SU-DHL-6 (cell line): ENCODE measurements at regions not wholly inside any gene's neighbourhood (a gene's known extent, or its start where the extent isn't known, plus 50 kb on each side); places are given as distances from the start of the nearest gene placed in this dataset.

Source experiments
- H2AFZ ChIP-seq: fragments of 200-600 bp; sonication (generic); 2 replicates; pipeline ENCODE4 v1.6.1; 2014; ENCODE audit warnings: low read depth, mild to moderate bottlenecking, moderate library complexity, mixed read lengths, antibody characterized with exemption, low read length; ENCODE audit not compliant: severe bottlenecking
- H3F3A ChIP-seq: fragments of 200-600 bp; shearing (Covaris generic); 2 replicates; pipeline ENCODE4 v1.6.0; 2016; ENCODE audit warnings: antibody characterized with exemption, mild to moderate bottlenecking; ENCODE audit not compliant: insufficient read depth
- H3K27ac ChIP-seq: fragments of 200-600 bp; sonication (generic); 2 replicates; pipeline ENCODE4 v1.5.1; 2016; ENCODE audit warnings: low read depth, mild to moderate bottlenecking, low read length, moderate library complexity, mixed read lengths
- H3K27me3 ChIP-seq: fragments of 200-600 bp; sonication (generic), shearing (Covaris generic); 2 replicates; pipeline ENCODE4 v1.6.0; 2014; ENCODE audit warnings: mild to moderate bottlenecking, low read length
- H3K36me3 ChIP-seq: fragments of 200-600 bp; sonication (generic); 2 replicates; pipeline ENCODE4 v1.6.1; 2014; ENCODE audit warnings: mild to moderate bottlenecking, low read length, mixed read lengths
- H3K4me2 ChIP-seq: fragments of 300-600, 200-600 bp; shearing (Covaris generic), sonication (generic); 2 replicates; pipeline ENCODE4 v1.6.0; 2014; ENCODE audit warnings: low read length, low read depth, mild to moderate bottlenecking; ENCODE audit not compliant: poor library complexity, severe bottlenecking
- H3K4me3 ChIP-seq: fragments of 200-600 bp; sonication (generic); 2 replicates; pipeline ENCODE4 v1.5.1; 2014; ENCODE audit warnings: antibody characterized with exemption, low read length, mild to moderate bottlenecking, mixed read lengths; ENCODE audit not compliant: insufficient read depth, poor library complexity, severe bottlenecking
- H3K79me2 ChIP-seq: fragments of 200-600 bp; sonication (generic); 2 replicates; pipeline ENCODE4 v1.6.1; 2014; ENCODE audit warnings: mild to moderate bottlenecking, low read length, moderate library complexity; ENCODE audit not compliant: insufficient read depth
- H3K9ac ChIP-seq: fragments of 200-600 bp; sonication (generic); 2 replicates; pipeline ENCODE4 v1.7.0; 2014; ENCODE audit warnings: mild to moderate bottlenecking, low read length
- H3K9me2 ChIP-seq: fragments of 200-600 bp; sonication (generic); replicated peaks from 2 replicates; pipeline ENCODE4 v1.6.1; 2014; ENCODE audit warnings: low read length; ENCODE audit not compliant: insufficient read depth
- H3K9me3 ChIP-seq: fragments of 200-600 bp; sonication (generic); 2 replicates; pipeline ENCODE4 v1.6.1; 2014; ENCODE audit warnings: low read length, mixed read lengths; ENCODE audit not compliant: insufficient read depth
- H4K20me1 ChIP-seq: fragments of 200-600 bp; sonication (generic); 2 replicates; pipeline ENCODE4 v1.6.1; 2014; ENCODE audit warnings: low read depth, mild to moderate bottlenecking, antibody characterized with exemption, low read length, moderate library complexity, mixed read lengths
- CTCF ChIP-seq: fragments of 200-600 bp; sonication (generic); IDR thresholded peaks from one replicate; pipeline ENCODE4 v1.5.1; 2017; ENCODE audit warnings: antibody characterized with exemption, mild to moderate bottlenecking, low read length, moderate library complexity; ENCODE audit not compliant: insufficient read depth, poor library complexity, severe bottlenecking
- EZH2phosphoT487 ChIP-seq: fragments of 200-600 bp; sonication (generic), shearing (Covaris generic); conservative IDR thresholded peaks from 2 replicates; pipeline ENCODE4 v1.6.1; 2018; ENCODE audit warnings: mild to moderate bottlenecking, antibody characterized with exemption, low read length, moderate library complexity, mixed read lengths

- Histone ChIP-seq H3F3A (no peaks in the 10 kb centered on the region), H3K9me3 (no peaks in the 10 kb centered on the region), H4K20me1 (no peaks in the 10 kb centered on the region), H3K9ac (no peak overlapping the region), H3K4me2 (no peak overlapping the region), H3K27me3 (no peaks in the 10 kb centered on the region), H3K79me2 (no peaks in the 10 kb centered on the region), H3K27ac (no peak overlapping the region), H3K9me2 (no peaks in the 10 kb centered on the region), H2AFZ (no peak overlapping the region), H3K36me3 (no peaks in the 10 kb centered on the region), H3K4me3 (no peak overlapping the region)
- TF ChIP-seq CTCF (no peak), EZH2phosphoT487 (no peak)
Measured at GRCh38 chrX:131778269-131779218, 234.7 kb downstream of the OR13H1 start.

GRCh38 chrX:131779306-131779705, 235.4 kb downstream of the OR13H1 start:
- Histone ChIP-seq H3K9me3 (no peaks in the 10 kb centered on the region), H3K4me3 (no peak overlapping the region), H3K9me2 (no peaks in the 10 kb centered on the region), H4K20me1 (no peaks in the 10 kb centered on the region), H3K27ac (no peak overlapping the region), H3K36me3 (no peaks in the 10 kb centered on the region), H3K4me2 (no peak overlapping the region), H3K79me2 (no peaks in the 10 kb centered on the region), H3K27me3 (no peaks in the 10 kb centered on the region), H3F3A (no peaks in the 10 kb centered on the region), H3K9ac (no peak overlapping the region), H2AFZ (no peak overlapping the region)
- TF ChIP-seq CTCF, result no peak
- no peak for TF ChIP-seq EZH2phosphoT487

GRCh38 chrX:131779741-131780140, 235.9 kb downstream of the OR13H1 start:
- no peak overlapping the region for H2AFZ ChIP-seq
- H3K9me3 ChIP-seq, result no peaks in the 10 kb centered on the region
- no peaks in the 10 kb centered on the region for H3K9me2 ChIP-seq
- TF ChIP-seq CTCF (no peak), EZH2phosphoT487 (no peak)
- H3K4me2 ChIP-seq, result no peak overlapping the region
- no peaks in the 10 kb centered on the region for H3K27me3 ChIP-seq
- no peaks in the 10 kb centered on the region for H3K36me3 ChIP-seq
- no peaks in the 10 kb centered on the region for H4K20me1 ChIP-seq
- no peak overlapping the region for H3K4me3 ChIP-seq
- no peak overlapping the region for H3K27ac ChIP-seq
- no peaks in the 10 kb centered on the region for H3F3A ChIP-seq
- no peaks in the 10 kb centered on the region for H3K79me2 ChIP-seq
- no peak overlapping the region for H3K9ac ChIP-seq
